Mucosa of rectum (tissue), 2 donors: ENCODE measurements at regions not wholly inside any gene's neighbourhood (a gene's known extent, or its start where the extent isn't known, plus 50 kb on each side); places are given as distances from the start of the nearest gene placed in this dataset.

Experiments used
- H3K27ac ChIP-seq, 2 donors: one replicate each; pipeline ENCODE4 v1.7.0; 2013; ENCODE audit warnings: inconsistent platforms in 2 of 2, low read depth in 2 of 2, low read length in 2 of 2
- H3K27me3 ChIP-seq, 2 donors: one replicate each; pipeline ENCODE4 v1.7.0; 2013; ENCODE audit warnings: low read length in 2 of 2; ENCODE audit not compliant: control insufficient read depth in 2 of 2, insufficient read depth in 2 of 2
- H3K36me3 ChIP-seq, 2 donors: one replicate each; pipeline ENCODE4 v1.7.0; 2013; ENCODE audit warnings: low read length in 2 of 2; ENCODE audit not compliant: control insufficient read depth in 2 of 2, insufficient read depth in 2 of 2
- H3K4me1 ChIP-seq, 2 donors: one replicate each; pipeline ENCODE4 v1.7.0; 2013; ENCODE audit warnings: low read length in 2 of 2, mild to moderate bottlenecking in 1 of 2; ENCODE audit not compliant: control insufficient read depth in 2 of 2, insufficient read depth in 2 of 2
- H3K4me3 ChIP-seq, 2 donors: one replicate each; pipeline ENCODE4 v1.7.0; 2013; ENCODE audit warnings: low read length in 2 of 2
- H3K9ac ChIP-seq, 2 donors: one replicate each; pipeline ENCODE4 v1.7.0; 2013; ENCODE audit warnings: low read length in 2 of 2, low read depth in 1 of 2, mild to moderate bottlenecking in 1 of 2
- H3K9me3 ChIP-seq, 2 donors: one replicate each; pipeline ENCODE4 v1.7.0; 2013; ENCODE audit warnings: low read length in 2 of 2; ENCODE audit not compliant: control insufficient read depth in 2 of 2
- donor health status: healthy.
- donor health status: Normal muscosa, but diverticular disease.

DNA sequence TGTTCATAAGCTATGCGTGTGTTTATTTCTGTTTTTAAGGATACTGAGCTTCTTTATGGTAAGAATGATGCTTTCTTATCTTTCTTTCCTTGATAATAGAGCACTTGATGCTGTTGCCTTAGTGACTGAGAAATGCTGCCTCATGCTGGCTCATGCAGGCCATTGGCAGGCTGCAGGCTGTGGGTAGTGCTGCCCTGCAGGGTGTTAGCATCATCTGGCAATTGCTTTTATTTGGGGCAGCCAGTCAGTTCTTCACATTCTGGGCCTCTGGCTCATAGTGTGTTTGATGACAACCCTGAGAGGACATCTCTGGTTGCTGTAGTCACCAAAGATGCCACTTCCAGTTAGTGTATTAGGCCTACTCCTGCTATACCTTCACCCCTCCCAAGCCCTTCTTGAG, 66.2 kb upstream of the ONECUT1 start:
- no peak overlapping the region for H3K4me3 ChIP-seq
- H3K27me3 ChIP-seq, result peaks cover 0 to 4% of the 10 kb centered on the region in 2 donors
- no peaks in the 10 kb centered on the region for H3K36me3 ChIP-seq
- no peak overlapping the region for H3K9ac ChIP-seq
- no peak overlapping the region for H3K27ac ChIP-seq
- H3K9me3 ChIP-seq, result no peaks in the 10 kb centered on the region
- H3K4me1 ChIP-seq, result no peaks in the 10 kb centered on the region

DNA sequence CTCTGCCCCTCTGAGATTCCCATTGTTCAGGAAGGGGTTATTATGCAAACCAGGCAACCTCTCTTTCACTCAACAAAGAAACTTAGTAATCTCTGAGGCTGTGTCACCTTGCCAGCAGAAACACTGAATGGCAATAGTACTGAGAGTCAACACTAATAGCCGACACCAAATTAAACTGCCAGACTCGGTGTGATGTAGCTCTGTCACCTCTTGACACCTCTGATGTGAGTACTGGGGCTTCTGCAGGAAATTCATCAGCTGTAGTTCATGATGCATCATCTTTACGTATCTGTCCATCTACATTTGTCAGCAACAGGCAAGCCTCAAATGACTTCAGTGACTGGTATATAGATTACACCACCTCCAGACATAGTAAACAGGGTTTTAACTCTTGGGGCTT, 65.0 kb upstream of the ONECUT1 start:
- no peaks in the 10 kb centered on the region for H3K4me1 ChIP-seq
- H3K27ac ChIP-seq, result no peak overlapping the region
- no peak overlapping the region for H3K9ac ChIP-seq
- H3K36me3 ChIP-seq, result no peaks in the 10 kb centered on the region
- H3K9me3 ChIP-seq, result no peaks in the 10 kb centered on the region
- peaks cover 0 to 4% of the 10 kb centered on the region in 2 donors for H3K27me3 ChIP-seq
- H3K4me3 ChIP-seq, result no peak overlapping the region

DNA sequence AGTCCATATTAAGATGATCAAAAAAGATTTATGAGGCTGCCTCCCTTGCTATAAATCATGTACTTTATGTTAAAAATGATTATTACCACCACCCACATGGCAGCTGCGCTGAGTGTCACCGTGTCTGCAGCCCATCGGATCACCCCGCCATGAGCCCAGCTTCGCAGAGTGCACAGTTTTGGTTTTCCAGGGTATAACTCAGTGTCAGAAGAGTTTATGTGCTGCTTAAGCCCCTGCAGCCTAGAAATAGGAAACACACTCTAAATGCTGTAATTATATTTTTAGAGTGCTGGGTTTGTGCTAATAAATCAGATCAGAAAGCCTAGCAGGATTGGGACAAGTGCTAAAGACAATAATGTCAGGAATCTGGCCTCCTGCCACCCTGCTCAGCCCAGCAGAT, 54.7 kb upstream of the ONECUT1 start:
- H3K9ac ChIP-seq, result no peak overlapping the region
- no peaks in the 10 kb centered on the region for H3K9me3 ChIP-seq
- no peak overlapping the region for H3K27ac ChIP-seq
- no peaks in the 10 kb centered on the region for H3K36me3 ChIP-seq
- no peak overlapping the region for H3K4me3 ChIP-seq
- H3K27me3 ChIP-seq, result no peaks in the 10 kb centered on the region
- H3K4me1 ChIP-seq, result no peaks in the 10 kb centered on the region
